H9 (cell line): ENCODE measurements at regions not wholly inside any gene's neighbourhood (a gene's known extent, or its start where the extent isn't known, plus 50 kb on each side); places are given as distances from the start of the nearest gene placed in this dataset.

Source experiments
- DNase-seq: peaks from one replicate; pipeline ENCODE4 v3.0.0-alpha.2; 2017
- H2AFZ ChIP-seq: one replicate; pipeline ENCODE4 v1.6.1; 2013; ENCODE audit warnings: mild to moderate bottlenecking, low read length, control low read depth, moderate library complexity
- H2AK5ac ChIP-seq: 2 replicates; pipeline ENCODE4 v1.6.1; 2013; ENCODE audit warnings: low read length, control low read depth, mixed read lengths; ENCODE audit not compliant: insufficient read length
- H2BK120ac ChIP-seq: one replicate; pipeline ENCODE4 v1.6.1; 2013; ENCODE audit warnings: low read depth, mild to moderate bottlenecking, low read length, control low read depth, inconsistent platforms; ENCODE audit not compliant: poor library complexity, severe bottlenecking
- H2BK12ac ChIP-seq: 2 replicates; pipeline ENCODE4 v1.6.1; 2013; ENCODE audit warnings: low read length, control low read depth, mixed read lengths, low read depth; ENCODE audit not compliant: insufficient read length
- H2BK15ac ChIP-seq: 2 replicates; pipeline ENCODE4 v1.6.1; 2013; ENCODE audit warnings: low read depth, low read length, control low read depth
- H2BK20ac ChIP-seq: one replicate; pipeline ENCODE4 v1.6.1; 2013; ENCODE audit warnings: low read depth, mild to moderate bottlenecking, low read length, control low read depth, inconsistent platforms; ENCODE audit not compliant: poor library complexity, severe bottlenecking
- H2BK5ac ChIP-seq: 2 replicates; pipeline ENCODE4 v1.6.1; 2013; ENCODE audit warnings: low read length, control low read depth, mixed read lengths; ENCODE audit not compliant: insufficient read length
- H3K14ac ChIP-seq: 2 replicates; pipeline ENCODE4 v1.6.1; 2013; ENCODE audit warnings: low read length, control low read depth; ENCODE audit not compliant: insufficient read depth
- H3K18ac ChIP-seq: 2 replicates; pipeline ENCODE4 v1.6.1; 2013; ENCODE audit warnings: low read depth, mild to moderate bottlenecking, mixed read lengths, low read length, control low read depth; ENCODE audit not compliant: insufficient read length
- H3K23ac ChIP-seq: 2 replicates; pipeline ENCODE4 v1.6.1; 2013; ENCODE audit warnings: low read length, control low read depth, mixed read lengths, low read depth; ENCODE audit not compliant: insufficient read length
- H3K23me2 ChIP-seq: 2 replicates; pipeline ENCODE4 v1.6.1; 2013; ENCODE audit warnings: low read depth, mild to moderate bottlenecking, mixed read lengths, low read length, control low read depth; ENCODE audit not compliant: insufficient read length, poor library complexity, severe bottlenecking
- H3K27ac ChIP-seq: 2 replicates; pipeline ENCODE4 v1.5.1; 2013; ENCODE audit warnings: low read length, control low read depth, mixed read lengths, low read depth; ENCODE audit not compliant: insufficient read length
- H3K27me3 ChIP-seq: 2 replicates; pipeline ENCODE4 v1.6.1; 2013; ENCODE audit warnings: low read length, control low read depth, inconsistent platforms; ENCODE audit not compliant: insufficient read depth
- H3K4ac ChIP-seq: 2 replicates; pipeline ENCODE4 v1.6.1; 2013; ENCODE audit warnings: low read depth, mild to moderate bottlenecking, control low read depth, inconsistent platforms, low read length, moderate library complexity
- H3K4me1 ChIP-seq: 2 replicates; pipeline ENCODE4 v1.6.1; 2013; ENCODE audit warnings: low read length, control low read depth, inconsistent platforms; ENCODE audit not compliant: insufficient read depth
- H3K4me2 ChIP-seq: 2 replicates; pipeline ENCODE4 v1.6.1; 2013; ENCODE audit warnings: low read length, control low read depth, mixed read lengths; ENCODE audit not compliant: insufficient read length, insufficient read depth
- H3K56ac ChIP-seq: 2 replicates; pipeline ENCODE4 v1.6.1; 2013; ENCODE audit warnings: low read depth, mild to moderate bottlenecking, mixed read lengths, low read length, control low read depth; ENCODE audit not compliant: insufficient read length
- H3K79me1 ChIP-seq: 2 replicates; pipeline ENCODE4 v1.6.1; 2013; ENCODE audit warnings: low read depth, mild to moderate bottlenecking, moderate library complexity, low read length, control low read depth, inconsistent platforms; ENCODE audit not compliant: insufficient read depth, poor library complexity, severe bottlenecking
- H3K79me2 ChIP-seq: 2 replicates; pipeline ENCODE4 v1.6.1; 2013; ENCODE audit warnings: low read length, control low read depth, inconsistent platforms; ENCODE audit not compliant: insufficient read depth
- H3K9ac ChIP-seq: 2 replicates; pipeline ENCODE4 v1.6.1; 2013; ENCODE audit warnings: low read length, control low read depth, mixed read lengths; ENCODE audit not compliant: insufficient read length; ENCODE audit errors: extremely low read depth
- H3K9me3 ChIP-seq: one replicate; pipeline ENCODE4 v1.6.1; 2013; ENCODE audit warnings: low read depth, low read length, inconsistent platforms; ENCODE audit not compliant: control insufficient read depth
- H3T11ph ChIP-seq: one replicate; pipeline ENCODE4 v1.6.1; 2013; ENCODE audit warnings: mild to moderate bottlenecking, low read length, control low read depth, inconsistent platforms
- H4K20me1 ChIP-seq: one replicate; pipeline ENCODE4 v1.6.1; 2013; ENCODE audit not compliant: control insufficient read depth, insufficient read length, insufficient read depth
- H4K5ac ChIP-seq: 2 replicates; pipeline ENCODE4 v1.6.1; 2013; ENCODE audit warnings: low read depth, mild to moderate bottlenecking, mixed read lengths, low read length, control low read depth; ENCODE audit not compliant: insufficient read length
- H4K8ac ChIP-seq: replicated peaks from 2 replicates; pipeline ENCODE4 v1.6.1; 2013; ENCODE audit warnings: low read length, control low read depth, mixed read lengths, low read depth; ENCODE audit not compliant: insufficient read length
- H4K91ac ChIP-seq: 2 replicates; pipeline ENCODE4 v1.6.1; 2013; ENCODE audit warnings: low read depth, mild to moderate bottlenecking, moderate library complexity, mixed read lengths, low read length, control low read depth; ENCODE audit not compliant: insufficient read length
- H3K27ac Mint-ChIP-seq, 3 experiments: 2 replicates in 2 of 3; 3 replicates in 1 of 3; pipeline ENCODE4 v1.8.0; 2020 to 2021; ENCODE audit warnings: mixed read lengths in 3 of 3, mild to moderate bottlenecking in 1 of 3, moderate library complexity in 1 of 3
- H3K27me3 Mint-ChIP-seq: 2 replicates; pipeline ENCODE4 v1.8.0; 2021; ENCODE audit warnings: low read depth, mild to moderate bottlenecking, moderate library complexity, mixed read lengths
- H3K36me3 Mint-ChIP-seq, 3 experiments: 2 replicates in 2 of 3; 3 replicates in 1 of 3; pipeline ENCODE4 v1.8.0; 2020 to 2021; ENCODE audit warnings: low read depth in 3 of 3, mixed read lengths in 3 of 3; ENCODE audit not compliant: insufficient read depth in 1 of 3
- H3K4me1 Mint-ChIP-seq, 2 experiments: 2 replicates each; pipeline ENCODE4 v1.8.0; 2020; ENCODE audit warnings: mixed read lengths in 2 of 2
- H3K4me3 Mint-ChIP-seq, 2 experiments: 2 replicates in 1 of 2; 3 replicates in 1 of 2; pipeline ENCODE4 v1.8.0; 2020 to 2021; ENCODE audit warnings: mild to moderate bottlenecking in 2 of 2, mixed read lengths in 2 of 2, moderate library complexity in 1 of 2
- H3K9me3 Mint-ChIP-seq, 2 experiments: 2 replicates in 1 of 2; 3 replicates in 1 of 2; pipeline ENCODE4 v1.8.0; 2020; ENCODE audit warnings: mild to moderate bottlenecking in 2 of 2, mixed read lengths in 2 of 2, moderate library complexity in 1 of 2
- CTCF ChIP-seq: fragments of 200-600 bp; sonication (generic); conservative IDR thresholded peaks from 3 replicates; pipeline ENCODE4 v1.8.0; 2021; ENCODE audit warnings: antibody characterized with exemption, mild to moderate bottlenecking
- WGBS: extraction: QIAGEN DNeasy Blood & Tissue Kit; methylation state at CpG from one replicate; pipeline ENCODE4 v1.1.7; 2013; ENCODE audit warnings: missing lambda C conversion rate, low lambda C conversion rate, mixed read lengths; ENCODE audit not compliant: insufficient read length; ENCODE audit errors: extremely low coverage; 5-methylcytosine and 5-hydroxymethylcytosine counted together

- Mint-ChIP-seq H3K4me3 (no peak overlapping the region), H3K4me1 (peaks cover 19 to 29% of the 10 kb centered on the region in 2 experiments), H3K9me3 (peaks cover 12% of the 10 kb centered on the region in 2 experiments; a peak in 4 of 5 replicates), H3K27ac (peak overlapping the region in 2 of 3 experiments; percentile 11 to 61; a peak in 2 of 7 replicates), H3K27me3 (no peaks in the 10 kb centered on the region), H3K36me3 (peaks cover 11 to 37% (median 20%) of the 10 kb centered on the region in 3 experiments)
- Histone ChIP-seq H3K79me2 (no peaks in the 10 kb centered on the region), H2AK5ac (no peak overlapping the region), H3K79me1 (no peaks in the 10 kb centered on the region), H3T11ph (no peak overlapping the region), H3K27me3 (no peaks in the 10 kb centered on the region), H2BK120ac (no peak overlapping the region), H3K4me2 (no peak overlapping the region), H3K27ac (no peak overlapping the region), H3K4ac (no peak overlapping the region), H3K23me2 (no peaks in the 10 kb centered on the region), H3K4me1 (peaks cover 3% of the 10 kb centered on the region; the same call in 1 of the 2 replicates), H2BK5ac (no peak overlapping the region), H4K91ac (no peak overlapping the region), H4K20me1 (no peaks in the 10 kb centered on the region), H3K23ac (no peak overlapping the region), H3K18ac (no peak overlapping the region), H3K9me3 (no peaks in the 10 kb centered on the region), H2BK20ac (no peak overlapping the region), H4K5ac (no peak overlapping the region), H3K56ac (no peak overlapping the region), H2BK12ac (no peak overlapping the region), H3K9ac (no peak overlapping the region), H2BK15ac (no peak overlapping the region), H3K14ac (no peak overlapping the region), H2AFZ (no peak overlapping the region), H4K8ac (no peak overlapping the region)
- WGBS: no CpG with 5 or more reads among the region's 4 CpGs
- DNase-seq: no peak
- TF ChIP-seq CTCF: no peak
These were observed 100.6 kb upstream of the CDK1 start for GRCh38 chr10:60677531-60678129.
